Endodermal cell (in vitro differentiated cells): ENCODE measurements at regions not wholly inside any gene's neighbourhood (a gene's known extent, or its start where the extent isn't known, plus 50 kb on each side); places are given as distances from the start of the nearest gene placed in this dataset.
A peak's percentile ranks its signal among the peaks of the same experiment; 100 is the strongest.

Experiments
- DNase-seq: peaks from one replicate; pipeline ENCODE4 v3.0.0-alpha.2; 2017
- H3K27ac ChIP-seq: 2 replicates; pipeline ENCODE4 v1.5.1; 2013; ENCODE audit warnings: mild to moderate bottlenecking, low read depth, low read length, moderate library complexity
- H3K27me3 ChIP-seq: 2 replicates; pipeline ENCODE4 v1.6.1; 2013; ENCODE audit warnings: mild to moderate bottlenecking, low read length, moderate library complexity; ENCODE audit not compliant: insufficient read depth, control insufficient read depth, poor library complexity, severe bottlenecking
- H3K36me3 ChIP-seq: 2 replicates; pipeline ENCODE4 v1.7.0; 2013; ENCODE audit warnings: mild to moderate bottlenecking, low read length, moderate library complexity; ENCODE audit not compliant: control insufficient read depth, insufficient read depth
- H3K4me1 ChIP-seq: one replicate; pipeline ENCODE4 v1.7.0; 2013; ENCODE audit warnings: low read length; ENCODE audit not compliant: control insufficient read depth, insufficient read depth
- H3K4me3 ChIP-seq: 2 replicates; pipeline ENCODE4 v1.5.1; 2013; ENCODE audit warnings: mild to moderate bottlenecking, low read length, moderate library complexity
- H3K9ac ChIP-seq: 2 replicates; pipeline ENCODE4 v1.6.1; 2013; ENCODE audit warnings: mild to moderate bottlenecking, low read length, moderate library complexity; ENCODE audit not compliant: poor library complexity, severe bottlenecking; ENCODE audit errors: extremely low read depth
- H3K9me3 ChIP-seq: 2 replicates; pipeline ENCODE4 v1.6.1; 2013; ENCODE audit warnings: mild to moderate bottlenecking, low read length, moderate library complexity; ENCODE audit not compliant: control insufficient read depth
- H3K27ac Mint-ChIP-seq: 2 replicates; pipeline ENCODE4 v1.8.0; 2020; ENCODE audit warnings: mixed read lengths
- H3K27me3 Mint-ChIP-seq: 2 replicates; pipeline ENCODE4 v1.8.0; 2021; ENCODE audit warnings: mild to moderate bottlenecking, mixed read lengths; ENCODE audit not compliant: insufficient read depth
- H3K36me3 Mint-ChIP-seq: 2 replicates; pipeline ENCODE4 v1.8.0; 2020; ENCODE audit warnings: low read depth, mixed read lengths
- H3K4me1 Mint-ChIP-seq: 2 replicates; pipeline ENCODE4 v1.8.0; 2020; ENCODE audit warnings: mixed read lengths
- H3K4me3 Mint-ChIP-seq: 2 replicates; pipeline ENCODE4 v1.8.0; 2020; ENCODE audit warnings: mild to moderate bottlenecking, moderate library complexity, mixed read lengths
- H3K9me3 Mint-ChIP-seq: 2 replicates; pipeline ENCODE4 v1.8.0; 2020; ENCODE audit warnings: mild to moderate bottlenecking, mixed read lengths
- CTCF ChIP-seq: fragments of 200-600 bp; sonication (generic); conservative IDR thresholded peaks from 2 replicates; pipeline ENCODE4 v1.5.0; 2021; ENCODE audit warnings: antibody characterized with exemption, mild to moderate bottlenecking
- WGBS, 2 experiments: methylation state at CpG; one replicate each; pipeline versions ENCODE4 v1.1.5 to v1.1.7; 2013; ENCODE audit warnings: missing lambda C conversion rate in 2 of 2, mixed read lengths in 1 of 2; ENCODE audit not compliant: insufficient coverage in 1 of 2, insufficient read length in 1 of 2; 5-methylcytosine and 5-hydroxymethylcytosine counted together

DNA sequence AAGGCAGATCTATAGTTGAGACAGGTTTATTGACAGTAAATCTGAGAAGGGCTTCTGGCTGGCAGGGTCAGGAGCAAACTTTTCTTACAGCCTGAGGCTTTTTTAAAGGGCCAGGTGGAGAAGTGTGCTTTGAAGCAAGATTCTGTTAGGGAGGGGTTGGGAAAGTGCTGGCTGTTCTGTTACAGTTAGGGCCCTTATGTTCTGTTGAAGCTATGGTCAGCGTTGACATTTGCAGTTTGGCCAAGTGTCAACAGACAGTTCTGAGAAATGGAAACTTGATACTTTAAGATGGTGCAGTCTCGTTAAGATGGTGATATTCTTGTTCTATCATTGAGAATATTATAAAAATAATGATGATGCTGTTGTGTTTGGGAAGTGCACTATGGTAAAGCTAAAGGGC, 154.2 kb downstream of the RDH14 start:
- H3K4me3 ChIP-seq = no peak overlapping the region
- no peak for TF ChIP-seq CTCF
- H3K27ac ChIP-seq = no peak overlapping the region
- H3K9me3 ChIP-seq = no peaks in the 10 kb centered on the region
- Mint-ChIP-seq H3K36me3 (no peaks in the 10 kb centered on the region), H3K27ac (no peak overlapping the region), H3K27me3 (no peaks in the 10 kb centered on the region), H3K4me3 (no peak overlapping the region), H3K9me3 (no peaks in the 10 kb centered on the region), H3K4me1 (peaks cover 26% of the 10 kb centered on the region)
- no peak overlapping the region for H3K9ac ChIP-seq
- H3K36me3 ChIP-seq = no peaks in the 10 kb centered on the region
- H3K27me3 ChIP-seq = no peaks in the 10 kb centered on the region
- 68 to 69% methylated on average over 2 of the region's 2 CpGs for WGBS, 2 experiments
- no peak for DNase-seq
- H3K4me1 ChIP-seq = peaks cover 7% of the 10 kb centered on the region

DNA sequence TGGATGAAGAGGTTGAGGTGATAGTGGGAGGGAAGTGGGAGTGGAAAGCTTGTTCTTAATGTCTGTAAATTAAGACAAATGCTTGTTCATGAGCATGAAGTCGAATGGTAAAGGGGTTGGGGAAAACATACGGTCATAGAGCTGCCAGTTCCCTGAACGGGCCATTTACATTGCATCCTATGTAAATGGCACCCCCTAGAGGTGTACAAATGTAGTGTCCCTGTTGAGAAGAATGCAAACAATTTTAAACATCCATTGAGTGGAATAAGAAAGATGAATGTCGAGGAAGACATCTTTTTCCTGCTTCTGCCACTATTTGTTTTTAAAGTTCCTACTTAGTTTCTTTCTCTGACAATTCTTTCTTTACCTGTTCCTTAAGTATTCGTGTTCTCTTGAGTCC, 155.7 kb downstream of the RDH14 start:
- H3K4me1 Mint-ChIP-seq = peaks cover 23% of the 10 kb centered on the region

DNA sequence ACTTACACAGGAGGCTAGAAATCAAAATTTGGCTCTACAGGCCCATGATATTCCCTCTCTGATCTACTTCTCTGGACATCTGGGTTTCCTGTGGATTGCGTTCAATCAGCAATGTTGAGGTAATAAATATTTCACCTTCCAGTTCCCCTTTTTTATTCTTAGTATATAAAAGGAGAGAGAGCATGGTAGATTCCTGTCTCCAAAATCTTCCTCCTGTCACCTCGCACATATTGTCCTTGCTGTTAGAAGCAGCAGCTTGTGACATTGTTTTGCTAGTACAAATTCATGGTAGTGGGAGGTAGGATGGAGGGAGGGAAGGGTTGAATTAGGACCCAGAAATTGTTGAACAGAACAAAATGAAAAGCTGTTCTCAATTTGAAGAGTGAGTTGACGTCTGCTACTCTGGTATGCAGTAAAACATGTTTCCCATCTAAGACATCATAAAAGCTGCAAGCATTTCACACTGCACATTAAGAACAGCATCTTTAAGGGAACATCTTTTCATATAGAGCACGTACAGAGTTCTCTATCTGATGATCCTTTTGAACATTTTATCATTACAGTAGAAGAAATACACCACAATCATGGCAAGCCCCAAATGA, 156.4 kb downstream of the RDH14 start:
- Mint-ChIP-seq H3K4me3 (no peak overlapping the region), H3K27ac (no peak overlapping the region), H3K27me3 (no peaks in the 10 kb centered on the region), H3K36me3 (no peaks in the 10 kb centered on the region), H3K9me3 (no peaks in the 10 kb centered on the region), H3K4me1 (peaks cover 18% of the 10 kb centered on the region)
- Histone ChIP-seq H3K27ac (no peak overlapping the region), H3K9ac (no peak overlapping the region), H3K4me1 (peaks cover 4% of the 10 kb centered on the region), H3K4me3 (no peak overlapping the region), H3K27me3 (no peaks in the 10 kb centered on the region), H3K9me3 (no peaks in the 10 kb centered on the region), H3K36me3 (no peaks in the 10 kb centered on the region)
- WGBS, 2 experiments = 85 to 95% methylated on average over 2 to 4 of the region's 4 CpGs
- no peak for TF ChIP-seq CTCF
- DNase-seq = no peak

More for the DNA sequence above, 155.7 kb downstream of the RDH14 start:
- Mint-ChIP-seq H3K27ac (no peak overlapping the region), H3K9me3 (no peaks in the 10 kb centered on the region), H3K4me3 (no peak overlapping the region), H3K36me3 (no peaks in the 10 kb centered on the region), H3K27me3 (no peaks in the 10 kb centered on the region)
- no peak overlapping the region for H3K9ac ChIP-seq
- no peaks in the 10 kb centered on the region for H3K9me3 ChIP-seq
- no peaks in the 10 kb centered on the region for H3K27me3 ChIP-seq
- no peak overlapping the region for H3K4me3 ChIP-seq
- no peak overlapping the region for H3K27ac ChIP-seq
- DNase-seq = no peak
- no peaks in the 10 kb centered on the region for H3K36me3 ChIP-seq
- peak; percentile 89 for TF ChIP-seq CTCF
- 58 to 67% methylated on average over 5 of the region's 5 CpGs for WGBS, 2 experiments
- peaks cover 7% of the 10 kb centered on the region for H3K4me1 ChIP-seq
